SU-DHL-6 (cell line): ENCODE measurements at regions not wholly inside any gene's neighbourhood (a gene's known extent, or its start where the extent isn't known, plus 50 kb on each side); places are given as distances from the start of the nearest gene placed in this dataset.

Experiments used
- CTCF ChIP-seq: fragments of 200-600 bp; sonication (generic); IDR thresholded peaks from one replicate; pipeline ENCODE4 v1.5.1; 2017; ENCODE audit warnings: antibody characterized with exemption, mild to moderate bottlenecking, low read length, moderate library complexity; ENCODE audit not compliant: insufficient read depth, poor library complexity, severe bottlenecking
- EZH2phosphoT487 ChIP-seq: fragments of 200-600 bp; sonication (generic), shearing (Covaris generic); conservative IDR thresholded peaks from 2 replicates; pipeline ENCODE4 v1.6.1; 2018; ENCODE audit warnings: mild to moderate bottlenecking, antibody characterized with exemption, low read length, moderate library complexity, mixed read lengths

DNA sequence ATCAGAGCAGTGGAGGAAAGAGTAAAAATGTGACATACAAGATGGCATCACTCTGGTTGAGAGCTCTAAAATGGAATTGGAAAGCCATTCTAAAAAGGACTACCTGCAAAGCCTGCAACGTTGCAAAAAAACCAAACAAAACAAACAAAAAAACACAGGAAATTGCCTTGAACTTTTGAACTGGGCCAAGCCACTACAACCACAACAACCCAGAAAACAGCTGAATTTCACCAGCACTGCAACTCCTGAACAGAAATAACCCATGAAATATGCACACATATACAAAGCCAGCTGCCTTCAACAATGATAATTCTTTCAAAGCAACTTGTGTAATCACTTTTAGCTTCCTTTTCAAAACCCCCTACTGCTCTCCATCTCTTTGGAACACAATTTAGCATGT lies 326.6 kb upstream of the LRRC4C start:
- no peak for TF ChIP-seq CTCF
- no peak for TF ChIP-seq EZH2phosphoT487
